Liver (tissue), 3 donors: ENCODE measurements at regions not wholly inside any gene's neighbourhood (a gene's known extent, or its start where the extent isn't known, plus 50 kb on each side); places are given as distances from the start of the nearest gene placed in this dataset.

ENCODE experiments used
- ATF3 ChIP-seq: IDR thresholded peaks from 2 replicates; pipeline ENCODE4 v1.6.1; 2016; ENCODE audit warnings: antibody characterized with exemption
- CTCF ChIP-seq: fragments of 150-350 bp; IDR thresholded peaks from 2 replicates; pipeline ENCODE4 v1.5.1; 2017; ENCODE audit warnings: improper control_type of control experiment, low read depth, low read length; ENCODE audit not compliant: missing input control
- YY1 ChIP-seq: IDR thresholded peaks from 2 replicates; pipeline ENCODE4 v1.6.1; 2016; ENCODE audit warnings: antibody characterized with exemption, mild to moderate bottlenecking
- donor health status: healthy.
- donor health status: healthy.

- TF ChIP-seq YY1, result peak; percentile 11
- TF ChIP-seq CTCF, result no peak
- no peak for TF ChIP-seq ATF3
Observed at GRCh38 chr2:64234785-64235184, 90.6 kb upstream of the PELI1 start.
